ENCODE measurements at regions not wholly inside any gene's neighbourhood (a gene's known extent, or its start where the extent isn't known, plus 50 kb on each side); places are given as distances from the start of the nearest gene placed in this dataset.
A peak's percentile ranks its signal among the peaks of the same experiment; 100 is the strongest.
"Not testable (repeated sequence)": the region's sequence is repeated elsewhere in the genome, so short reads cannot be mapped to it uniquely, and the experiment has no call there.

GRCh38 chr10:52479567-52479966 lies 165.5 kb downstream of the DKK1 start:
- DNase-seq (ENCODE audit: low spot score): no peak

DNA sequence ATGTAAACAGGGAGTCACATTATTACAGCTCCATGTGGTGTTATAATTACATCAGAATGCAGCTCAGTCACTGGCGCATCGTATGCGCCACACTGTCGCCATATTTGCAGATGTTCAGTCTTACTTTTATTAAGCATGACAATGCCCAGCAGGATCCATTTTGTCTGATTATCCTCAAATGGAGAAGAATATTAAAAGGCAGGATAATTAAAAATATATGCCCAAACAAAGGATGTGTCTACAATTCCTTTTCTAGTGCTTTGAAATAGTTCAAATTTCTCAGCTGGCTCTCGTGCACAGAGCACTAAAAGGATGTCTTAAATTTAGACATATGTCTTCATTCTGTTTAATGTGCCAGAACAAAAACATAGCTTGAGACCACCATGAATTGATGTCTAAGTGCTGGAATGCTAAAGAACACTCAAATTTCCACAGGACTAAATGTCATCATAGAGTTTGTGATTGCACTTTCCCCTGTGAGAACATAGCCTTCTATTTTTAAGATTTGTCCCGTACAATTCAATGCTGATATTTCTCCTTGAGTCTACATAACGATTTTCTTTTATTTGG lies 168.0 kb downstream of the DKK1 start:
- DNase-seq (ENCODE audit: low spot score): no peak

DNA sequence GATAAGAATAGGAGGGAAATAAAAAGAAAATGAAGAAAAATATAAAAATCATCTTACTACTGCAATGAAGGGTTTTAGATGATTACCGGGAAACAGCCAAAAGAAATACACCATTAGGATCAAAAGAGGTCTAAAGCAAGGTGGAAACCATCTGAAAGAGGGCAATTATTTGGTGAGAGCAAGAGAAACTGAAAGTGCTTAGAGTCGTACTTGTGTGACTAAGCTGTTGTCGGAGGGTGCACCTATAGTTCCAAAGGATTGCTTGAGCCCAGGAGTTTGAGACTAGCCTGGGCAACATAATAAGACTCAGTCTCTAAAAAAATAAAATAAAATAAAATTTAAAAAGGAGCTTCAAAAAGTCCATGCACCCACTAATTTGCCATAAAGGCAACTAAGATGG lies 169.5 kb downstream of the DKK1 start:
- DNase-seq (ENCODE audit: low spot score): no peak

DNA sequence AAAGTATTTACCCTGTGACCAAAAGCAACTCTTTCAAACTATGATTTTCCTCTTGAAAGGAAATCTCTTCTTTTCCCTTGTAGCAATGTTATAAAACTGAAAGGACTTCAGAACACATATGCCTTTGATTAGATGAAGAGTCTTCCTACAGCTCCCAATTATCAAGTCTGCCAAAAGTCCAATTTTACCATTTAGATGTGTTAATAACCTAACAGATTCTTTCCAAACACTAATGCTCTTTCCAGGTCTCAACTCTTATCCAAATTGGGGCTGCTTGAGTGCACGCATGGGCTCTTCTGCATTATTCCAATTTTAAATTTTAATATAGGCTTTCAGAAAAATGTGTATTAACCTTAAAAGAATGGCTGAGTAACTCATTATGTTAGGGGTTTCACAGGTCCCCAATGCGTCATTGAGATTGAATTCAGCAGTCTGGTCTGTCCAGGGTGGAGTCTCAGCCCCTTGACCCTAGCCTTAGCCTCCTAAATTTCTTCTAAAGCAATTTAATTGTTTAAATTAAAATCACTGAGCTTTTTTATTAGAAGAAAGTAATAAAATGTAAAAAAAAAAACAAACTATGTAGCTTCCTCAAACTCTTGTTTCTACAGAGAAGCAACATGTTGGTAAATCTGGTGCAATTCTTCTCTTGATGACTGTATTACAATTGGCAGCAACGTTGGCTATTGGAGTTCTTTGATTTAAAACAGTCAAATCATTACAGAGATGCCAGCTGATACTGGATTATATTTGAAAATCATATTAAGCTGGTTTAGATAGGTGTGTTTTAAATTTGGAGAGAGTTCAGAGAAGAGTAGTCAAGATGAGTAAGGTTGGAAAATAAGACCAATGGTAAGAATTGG lies 170.4 kb downstream of the DKK1 start:
- DNase-seq (ENCODE audit: low spot score): no peak

GRCh38 chr10:52485462-52485861 lies 171.4 kb downstream of the DKK1 start:
- no peak for DNase-seq (ENCODE audit: low spot score)

- DNase-seq (ENCODE audit: low spot score): peak; percentile 43
These were observed 172.9 kb downstream of the DKK1 start for GRCh38 chr10:52486840-52487611.

DNA sequence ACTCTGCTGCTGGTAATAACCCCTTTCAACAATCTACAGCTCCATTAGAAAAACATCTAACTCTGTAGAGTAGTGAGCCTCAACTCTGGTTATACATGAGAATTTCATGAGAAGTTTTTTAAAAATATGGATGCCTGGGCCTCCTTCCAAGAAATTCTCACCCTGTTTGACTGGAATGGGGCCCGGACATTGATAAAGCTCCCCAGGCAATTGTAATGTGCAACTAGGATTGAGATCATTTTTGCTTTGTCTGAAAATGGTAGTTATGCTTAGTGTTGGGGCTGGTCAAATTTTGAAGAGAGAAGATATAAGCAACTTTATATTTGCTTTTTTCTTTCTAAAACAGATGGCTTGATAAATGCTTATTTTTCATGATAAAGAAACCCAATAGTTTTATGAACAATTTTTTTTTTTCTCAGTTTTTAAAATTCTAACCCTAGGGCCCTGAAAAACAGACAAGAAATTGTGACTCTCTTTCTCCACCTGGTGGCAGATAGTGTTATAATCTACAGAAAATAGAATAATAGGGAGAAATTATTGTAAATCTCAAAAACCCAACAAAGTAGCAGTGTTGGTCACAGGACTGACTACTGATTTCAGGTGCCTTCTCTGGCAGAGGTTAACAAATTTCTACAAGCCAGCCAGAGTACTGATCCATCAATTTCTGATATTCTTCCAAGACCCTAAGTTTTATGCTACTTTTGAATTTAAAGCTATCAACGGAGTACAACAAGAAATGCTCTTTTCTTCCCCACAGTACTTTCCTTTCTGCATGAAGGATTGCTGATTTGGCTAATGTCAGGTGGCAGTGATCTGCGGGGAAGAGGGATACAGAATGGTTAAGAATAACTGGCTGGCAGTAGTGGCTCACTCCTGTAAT lies 174.8 kb downstream of the DKK1 start:
- peak; percentile 34 for DNase-seq (ENCODE audit: low spot score)

GRCh38 chr10:52491246-52491995 lies 177.3 kb downstream of the DKK1 start:
- no peak for DNase-seq (ENCODE audit: low spot score)

DNA sequence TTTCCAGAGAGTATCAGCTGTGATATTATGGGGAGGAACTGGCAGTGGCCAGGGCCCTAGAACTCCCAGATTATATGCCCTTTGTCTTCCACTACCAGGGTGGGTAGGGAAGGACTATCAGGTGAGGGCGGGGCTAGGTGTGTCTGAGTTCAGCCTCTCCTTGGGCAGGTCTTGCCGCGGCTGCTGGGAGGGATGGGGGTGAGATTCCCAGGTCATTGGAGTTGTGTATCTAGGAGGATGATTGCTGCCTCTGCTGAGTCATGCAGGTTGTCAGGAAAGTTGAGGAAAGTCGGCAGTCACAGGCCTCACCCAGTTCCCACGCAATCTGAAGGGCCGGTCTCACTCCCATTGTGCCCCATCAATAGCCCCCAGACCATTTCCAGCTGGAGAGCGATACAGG lies 185.2 kb downstream of the DKK1 start:
- no peak for DNase-seq (ENCODE audit: low spot score)

- no peak for DNase-seq (ENCODE audit: low spot score)
These were observed 186.4 kb downstream of the DKK1 start for GRCh38 chr10:52500476-52500875.

DNA sequence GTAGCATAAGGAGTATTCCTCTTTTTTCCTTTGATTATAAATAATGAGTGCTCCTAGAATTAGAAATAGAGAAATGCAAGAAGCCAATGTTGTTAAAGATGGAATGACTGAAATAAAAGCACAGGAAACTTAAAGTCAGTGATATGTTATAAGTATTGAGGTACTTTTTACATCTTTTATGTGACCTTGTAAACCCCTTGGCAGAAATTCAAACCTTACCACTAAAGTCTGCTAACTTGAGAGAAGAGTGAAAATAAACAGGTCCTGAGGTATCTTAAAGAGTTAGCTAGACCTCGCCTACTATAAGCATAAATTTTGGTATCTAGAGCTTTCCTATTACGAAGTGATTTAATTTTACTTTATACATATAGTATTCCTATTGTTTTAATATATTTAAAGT lies 188.2 kb downstream of the DKK1 start:
- DNase-seq (ENCODE audit: low spot score): no peak

GRCh38 chr10:52505341-52505740 lies 191.3 kb downstream of the DKK1 start:
- not testable (repeated sequence) for DNase-seq (ENCODE audit: low spot score)

DNA sequence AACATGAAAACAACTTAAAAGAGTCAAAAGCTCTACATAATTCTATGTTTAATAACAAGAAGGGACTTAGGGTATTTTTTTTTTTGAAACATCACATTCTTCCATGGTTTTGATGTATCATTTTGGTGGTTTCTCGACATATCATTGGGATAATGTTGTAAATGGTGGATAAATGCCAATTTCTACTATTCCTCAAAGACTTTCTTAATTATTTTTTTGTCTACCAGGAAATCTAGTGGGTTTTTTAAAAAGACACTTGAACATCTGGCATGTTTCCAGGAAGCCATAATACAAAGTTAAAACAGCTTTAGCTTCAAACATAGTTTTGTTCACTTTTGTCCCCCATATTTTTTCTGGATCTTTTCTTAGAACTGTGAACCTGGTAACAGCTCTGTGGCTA lies 200.4 kb downstream of the DKK1 start:
- no peak for DNase-seq (ENCODE audit: low spot score)

DNA sequence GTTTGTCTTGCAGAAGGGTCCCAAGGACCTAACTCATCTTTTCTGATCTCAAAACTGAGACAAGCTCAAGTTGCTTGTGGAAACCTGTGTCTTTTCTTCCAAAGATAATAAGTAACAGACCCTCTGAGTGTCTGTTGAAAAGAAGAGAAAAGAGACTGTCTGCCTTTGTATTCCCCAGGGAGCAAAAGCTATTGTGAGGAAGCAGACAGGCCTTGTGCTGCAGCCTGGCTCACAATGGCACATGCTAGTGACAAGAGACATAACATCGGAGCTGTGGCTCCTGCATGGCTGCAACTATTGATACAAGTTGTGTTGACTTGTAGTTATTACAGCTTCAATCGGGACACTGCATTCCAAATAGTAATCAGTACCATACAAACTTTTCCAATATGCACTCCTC lies 202.9 kb downstream of the DKK1 start:
- DNase-seq (ENCODE audit: low spot score): no peak

DNA sequence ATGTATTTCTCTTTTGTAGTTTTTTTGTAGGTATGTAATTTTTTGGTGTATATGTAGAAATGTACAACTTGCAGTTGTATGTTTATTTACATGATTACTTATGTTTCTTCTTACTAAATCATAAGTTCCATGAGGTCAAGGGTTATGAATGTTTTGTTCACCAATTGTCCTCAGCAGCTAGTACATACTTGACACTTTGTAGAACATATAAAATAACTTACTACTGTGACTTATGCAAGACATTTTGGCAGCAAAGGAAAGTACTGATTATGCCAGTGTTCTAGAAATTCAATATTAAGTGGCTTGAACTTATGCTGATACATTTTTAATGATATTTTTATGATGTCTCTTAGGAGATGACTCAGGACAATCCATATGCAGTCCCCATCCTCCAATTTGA lies 209.6 kb downstream of the DKK1 start:
- DNase-seq (ENCODE audit: low spot score): no peak

DNA sequence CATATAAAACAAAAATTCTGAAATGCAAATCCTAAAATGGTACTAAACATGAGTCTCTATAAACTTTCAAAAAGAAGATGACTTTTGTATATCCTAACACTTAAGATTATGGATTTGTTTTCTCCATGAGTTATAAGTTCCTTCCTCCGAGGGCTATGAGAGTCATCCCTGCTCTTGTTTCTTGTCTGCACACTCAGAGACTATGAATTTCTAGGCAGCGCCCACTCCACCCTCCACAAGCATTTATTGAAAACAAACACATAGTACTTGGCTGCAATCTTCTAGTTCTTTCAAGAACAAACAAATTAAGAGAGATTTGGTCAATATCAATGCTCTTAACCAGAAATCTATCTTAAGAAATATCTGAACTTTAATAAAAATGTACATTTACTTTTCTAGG lies 211.7 kb downstream of the DKK1 start:
- DNase-seq (ENCODE audit: low spot score): no peak

DNA sequence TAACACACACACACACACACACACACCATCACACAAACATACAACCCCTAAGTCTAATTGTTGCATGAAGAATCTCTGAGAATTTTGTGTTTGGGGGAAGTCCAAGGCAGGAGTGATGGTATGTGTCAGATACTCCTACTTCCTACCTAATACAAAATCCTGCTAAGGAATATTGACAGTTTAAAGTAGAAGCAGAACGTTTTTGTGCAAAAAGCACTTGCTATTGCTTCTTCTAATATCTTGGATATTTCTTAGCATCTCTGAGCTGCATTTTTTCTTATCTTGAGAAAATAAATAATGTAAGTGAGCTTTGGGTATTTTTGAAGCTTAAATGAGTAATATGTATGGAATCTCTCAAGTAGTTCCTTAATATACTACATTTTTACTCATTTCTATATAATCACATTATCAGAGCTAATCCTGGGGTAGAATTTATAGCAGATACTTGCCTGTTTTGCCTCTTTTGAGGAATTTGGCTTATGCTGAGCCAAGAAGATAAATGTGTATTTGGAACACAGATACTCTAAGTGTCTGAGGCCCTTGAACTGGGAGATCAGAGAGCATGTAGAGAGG lies 212.3 kb downstream of the DKK1 start:
- DNase-seq (ENCODE audit: low spot score): no peak

DNA sequence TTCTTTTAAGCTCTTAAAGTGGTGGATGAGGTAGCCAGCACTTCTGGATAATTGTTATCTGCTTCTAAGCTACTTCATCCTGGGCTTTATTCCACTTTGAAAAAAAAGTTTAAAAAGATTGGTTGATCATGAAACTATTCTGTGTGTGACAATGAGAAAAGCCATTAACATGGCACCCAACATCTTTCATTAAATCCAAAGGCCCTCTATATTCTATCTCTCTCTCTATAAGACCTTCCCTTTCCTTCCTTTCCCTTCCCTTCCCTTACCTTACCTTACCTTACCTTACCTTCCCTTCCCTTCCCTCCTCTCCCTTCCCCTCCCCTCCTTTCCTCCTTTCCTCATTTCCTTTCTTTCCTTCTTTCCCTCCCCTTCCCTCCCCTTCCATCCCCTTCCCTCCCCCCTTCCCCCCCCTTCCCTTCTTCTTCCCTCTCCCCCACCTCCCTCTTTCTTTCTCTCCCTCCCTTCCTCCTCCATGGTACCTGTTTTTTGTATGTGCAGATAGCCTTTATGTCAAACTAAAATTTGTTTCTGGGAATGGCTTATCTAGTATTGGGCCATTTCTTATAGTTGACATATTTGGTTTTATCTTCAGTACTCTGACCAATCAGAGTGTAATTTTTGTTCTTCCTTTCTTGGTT lies 218.7 kb downstream of the DKK1 start:
- no peak for DNase-seq (ENCODE audit: low spot score)

GRCh38 chr10:52533986-52534385 lies 219.9 kb downstream of the DKK1 start:
- DNase-seq (ENCODE audit: low spot score): no peak

DNA sequence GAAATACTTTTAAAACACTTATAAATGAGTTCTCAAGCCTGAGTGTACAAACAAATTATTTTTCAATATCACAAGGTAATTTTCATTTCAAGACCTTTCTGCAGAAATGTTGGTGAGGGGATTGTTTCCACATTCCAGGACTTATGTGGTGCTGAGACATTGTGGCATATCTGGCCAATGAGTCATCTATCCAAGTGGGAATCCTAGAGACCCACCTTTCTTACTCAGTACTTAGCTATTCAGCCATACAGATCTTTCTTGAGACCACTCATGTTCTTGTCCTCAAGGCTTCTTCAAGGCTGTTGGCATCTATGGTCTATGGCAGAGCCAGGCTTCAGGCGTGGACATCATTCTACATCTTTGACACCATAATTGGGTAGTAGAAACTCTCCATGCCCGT lies 225.4 kb downstream of the DKK1 start:
- DNase-seq (ENCODE audit: low spot score): no peak
